ENCODE measurements at regions not wholly inside any gene's neighbourhood (a gene's known extent, or its start where the extent isn't known, plus 50 kb on each side); places are given as distances from the start of the nearest gene placed in this dataset.

GRCh38 chr2:4168834-4169233, 465.5 kb downstream of the DCDC2C start:
- TF ChIP-seq CTCF (IDR thresholded peaks at IDR 0.05) = no peak
- TF ChIP-seq POLR2A (IDR thresholded peaks at IDR 0.05) = no peak

Measured in lower leg skin (tissue), 3 donors.